Thyroid gland (tissue), 4 donors: ENCODE measurements at regions not wholly inside any gene's neighbourhood (a gene's known extent, or its start where the extent isn't known, plus 50 kb on each side); places are given as distances from the start of the nearest gene placed in this dataset.
"Not testable (repeated sequence)": the region's sequence is repeated elsewhere in the genome, so short reads cannot be mapped to it uniquely, and the experiment has no call there.

Experiments
- CTCF ChIP-seq, 6 experiments: fragments of 200-600 bp in 3 of 6; fragments of 450-650 bp in 3 of 6; sonication (generic) in 3 of 6; IDR thresholded peaks; one replicate each; pipeline ENCODE4 v1.5.1; 2016 to 2019; ENCODE audit warnings: antibody characterized with exemption in 6 of 6, mild to moderate bottlenecking in 2 of 6, inconsistent platforms in 1 of 6, moderate library complexity in 1 of 6
- POLR2A ChIP-seq, 2 donors: fragments of 450-650 bp; IDR thresholded peaks; one replicate each; pipeline ENCODE4 v1.6.1; 2017; ENCODE audit warnings: antibody characterized with exemption in 2 of 2, mild to moderate bottlenecking in 2 of 2, moderate library complexity in 1 of 2

GRCh38 chr2:91768997-91769396, 3077.5 kb downstream of the RPIA start:
- TF ChIP-seq CTCF, POLR2A (IDR thresholded peaks at IDR 0.05): not testable (repeated sequence)
